CD4-positive, CD25-positive, alpha-beta regulatory T cell (primary cell): ENCODE measurements at regions not wholly inside any gene's neighbourhood (a gene's known extent, or its start where the extent isn't known, plus 50 kb on each side); places are given as distances from the start of the nearest gene placed in this dataset.

Experiments
- ATAC-seq, 2 donors: fragments of 150-1000 bp; cut with Tn5 transposase; one replicate each; pipeline ENCODE4 v1.10.0; 2021; ENCODE audit warnings: low read depth in 2 of 2, moderate number of reproducible peaks in 2 of 2, moderate library complexity in 1 of 2
- DNase-seq, 3 donors: peaks; one replicate each; pipeline versions ENCODE4 v3.0.0 to v3.0.0-alpha.2; 2012 to 2022; ENCODE audit warnings: mixed read lengths in 1 of 3
- H3K27ac ChIP-seq: one replicate; pipeline ENCODE4 v1.7.0; 2013; ENCODE audit warnings: mild to moderate bottlenecking, low read length; ENCODE audit not compliant: insufficient read depth, poor library complexity, severe bottlenecking
- H3K27me3 ChIP-seq: one replicate; pipeline ENCODE4 v1.7.0; 2013; ENCODE audit warnings: low read length; ENCODE audit not compliant: control insufficient read depth, insufficient read depth
- H3K36me3 ChIP-seq: one replicate; pipeline ENCODE4 v1.7.0; 2013; ENCODE audit warnings: mild to moderate bottlenecking, low read length, moderate library complexity; ENCODE audit not compliant: control insufficient read depth, insufficient read depth
- H3K4me1 ChIP-seq: 2 replicates; pipeline ENCODE4 v1.7.0; 2013; ENCODE audit warnings: mild to moderate bottlenecking, low read length; ENCODE audit not compliant: insufficient read depth, control insufficient read depth, poor library complexity, severe bottlenecking
- H3K4me3 ChIP-seq: one replicate; pipeline ENCODE4 v1.7.0; 2013; ENCODE audit warnings: low read depth, mild to moderate bottlenecking, low read length, moderate library complexity
- H3K9me3 ChIP-seq, 2 experiments: 1 replicate in 1 of 2; 2 replicates in 1 of 2; pipeline ENCODE4 v1.7.0; 2013; ENCODE audit warnings: low read length in 2 of 2, mild to moderate bottlenecking in 1 of 2, moderate library complexity in 1 of 2; ENCODE audit not compliant: control insufficient read depth in 2 of 2
- H3K27ac Mint-ChIP-seq, 3 donors: one replicate each; pipeline ENCODE4 v1.8.0; 2020 to 2022; ENCODE audit warnings: mild to moderate bottlenecking in 3 of 3, mixed read lengths in 3 of 3, moderate library complexity in 2 of 3
- H3K27me3 Mint-ChIP-seq: one replicate; pipeline ENCODE4 v1.8.0; 2022; ENCODE audit warnings: mild to moderate bottlenecking, mixed read lengths
- H3K36me3 Mint-ChIP-seq: one replicate; pipeline ENCODE4 v1.8.0; 2020; ENCODE audit warnings: mixed read lengths
- H3K4me1 Mint-ChIP-seq, 4 donors: one replicate each; pipeline ENCODE4 v1.8.0; 2020 to 2022; ENCODE audit warnings: mixed read lengths in 4 of 4, mild to moderate bottlenecking in 1 of 4
- H3K4me3 Mint-ChIP-seq, 4 donors: one replicate each; pipeline ENCODE4 v1.8.0; 2020 to 2022; ENCODE audit warnings: mild to moderate bottlenecking in 4 of 4, mixed read lengths in 4 of 4, moderate library complexity in 3 of 4
- H3K9me3 Mint-ChIP-seq, 7 donors: one replicate each; pipeline ENCODE4 v1.8.0; 2020 to 2022; ENCODE audit warnings: mixed read lengths in 7 of 7, mild to moderate bottlenecking in 3 of 7, moderate library complexity in 2 of 7

DNA sequence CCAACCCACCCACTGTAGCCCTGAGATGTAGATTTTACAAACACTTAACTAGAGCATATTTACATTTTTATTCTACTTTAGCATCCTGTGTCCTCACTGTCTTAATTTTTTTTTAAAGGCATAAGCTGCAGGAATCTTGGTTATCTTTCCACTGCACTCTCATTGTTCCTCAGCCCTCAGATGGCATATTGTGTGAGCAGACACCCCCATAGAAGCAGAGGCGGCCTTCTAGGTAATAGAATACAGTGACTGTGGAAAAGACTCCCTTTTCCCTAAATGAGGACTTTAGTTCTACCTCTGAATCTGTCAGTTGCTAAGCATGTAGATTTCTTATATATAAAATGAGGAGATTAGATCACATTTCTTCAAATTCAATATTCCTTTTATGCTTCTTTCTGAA is 543.5 kb upstream of the SPHKAP start:
- Histone ChIP-seq H3K4me3 (no peak overlapping the region), H3K27ac (no peak overlapping the region), H3K4me1 (no peaks in the 10 kb centered on the region), H3K9me3 (no peaks in the 10 kb centered on the region), H3K27me3 (no peaks in the 10 kb centered on the region), H3K36me3 (no peaks in the 10 kb centered on the region)
- Mint-ChIP-seq H3K9me3 (peaks cover 0 to 15% (median 1%) of the 10 kb centered on the region in 7 donors), H3K4me3 (no peak overlapping the region), H3K27me3 (no peaks in the 10 kb centered on the region), H3K27ac (no peak overlapping the region), H3K4me1 (no peaks in the 10 kb centered on the region), H3K36me3 (no peaks in the 10 kb centered on the region)
- ATAC-seq (no peak), DNase-seq (no peak)

DNA sequence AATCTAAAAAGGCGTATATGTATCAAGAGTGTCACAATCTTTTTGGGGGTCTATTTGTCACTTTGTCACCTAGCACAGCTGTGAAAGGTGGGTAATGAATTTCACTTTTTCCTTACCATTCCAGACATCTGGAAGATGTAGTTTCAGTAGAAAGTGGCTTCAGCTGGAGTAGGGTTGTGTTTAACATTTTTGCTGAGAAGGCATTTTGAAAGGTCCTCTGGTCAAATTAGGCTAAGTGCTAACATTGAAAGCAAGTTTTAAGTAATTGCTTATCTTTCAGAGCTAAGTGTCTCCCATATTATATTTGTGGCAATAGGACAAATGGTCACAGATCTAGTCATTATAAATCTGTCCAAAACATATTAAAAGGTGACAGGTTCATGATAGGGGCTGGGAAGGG is 542.1 kb upstream of the SPHKAP start:
- no peak overlapping the region for H3K4me3 Mint-ChIP-seq

DNA sequence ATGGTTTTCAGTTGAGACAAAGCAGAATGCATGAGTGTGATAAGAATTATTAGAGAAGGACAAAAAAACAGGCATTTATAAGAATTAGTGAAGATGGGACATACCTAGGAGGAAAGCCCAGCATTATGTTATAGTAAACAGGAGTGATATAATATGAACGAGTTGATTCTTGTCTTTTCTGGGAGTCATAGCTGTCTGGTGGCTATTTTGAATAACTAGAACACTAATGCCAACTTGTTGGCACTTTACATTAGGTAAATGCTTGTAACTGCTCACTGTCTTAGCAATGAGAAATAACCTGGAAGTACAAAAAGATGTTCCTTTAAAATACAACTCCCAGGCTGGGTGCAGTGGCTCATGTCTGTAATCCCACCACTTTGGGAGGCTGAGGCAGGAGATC is 540.8 kb upstream of the SPHKAP start:
- no peak overlapping the region for H3K4me3 Mint-ChIP-seq
- Histone ChIP-seq H3K36me3 (no peaks in the 10 kb centered on the region), H3K4me1 (no peaks in the 10 kb centered on the region), H3K4me3 (no peak overlapping the region), H3K9me3 (no peaks in the 10 kb centered on the region), H3K27ac (no peak overlapping the region), H3K27me3 (no peaks in the 10 kb centered on the region)
- DNase-seq (no peak), ATAC-seq (no peak)
- H3K36me3 Mint-ChIP-seq, result no peaks in the 10 kb centered on the region
- H3K27ac Mint-ChIP-seq, result no peak overlapping the region
- H3K27me3 Mint-ChIP-seq, result no peaks in the 10 kb centered on the region
- H3K4me1 Mint-ChIP-seq, result no peaks in the 10 kb centered on the region
- peaks cover 0 to 9% (median 0%) of the 10 kb centered on the region in 7 donors for H3K9me3 Mint-ChIP-seq

More for the DNA sequence above, 542.1 kb upstream of the SPHKAP start:
- Histone ChIP-seq H3K4me3 (no peak overlapping the region), H3K36me3 (no peaks in the 10 kb centered on the region), H3K4me1 (no peaks in the 10 kb centered on the region), H3K27me3 (no peaks in the 10 kb centered on the region), H3K9me3 (no peaks in the 10 kb centered on the region), H3K27ac (no peak overlapping the region)
- ATAC-seq, result no peak
- no peaks in the 10 kb centered on the region for H3K36me3 Mint-ChIP-seq
- DNase-seq, result no peak
- H3K27ac Mint-ChIP-seq, result no peak overlapping the region
- H3K4me1 Mint-ChIP-seq, result no peaks in the 10 kb centered on the region
- peaks cover 0 to 15% (median 1%) of the 10 kb centered on the region in 7 donors for H3K9me3 Mint-ChIP-seq
- H3K27me3 Mint-ChIP-seq, result no peaks in the 10 kb centered on the region

DNA sequence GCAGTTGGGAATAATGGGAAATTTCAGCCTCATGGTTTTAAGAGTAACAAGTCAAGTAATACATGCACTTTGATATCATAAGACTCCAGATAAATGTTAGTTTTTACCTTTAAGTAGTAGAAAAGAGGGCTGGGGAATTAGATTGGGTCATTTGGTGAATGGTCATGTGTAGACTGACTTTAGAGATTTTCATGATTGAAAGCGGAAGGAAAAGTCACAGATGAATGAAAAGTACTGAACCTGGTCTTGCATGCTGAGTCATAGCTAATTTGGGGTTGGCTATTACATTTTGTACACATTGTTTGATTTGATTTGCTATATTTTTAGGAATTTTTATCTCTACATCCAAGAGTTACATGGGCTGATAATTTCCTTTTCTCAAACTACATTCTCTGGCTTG is 539.4 kb upstream of the SPHKAP start:
- ATAC-seq, result no peak
- H3K36me3 ChIP-seq, result no peaks in the 10 kb centered on the region
- no peak overlapping the region for H3K27ac Mint-ChIP-seq
- H3K4me3 ChIP-seq, result no peak overlapping the region
- no peak overlapping the region for H3K27ac ChIP-seq
- no peaks in the 10 kb centered on the region for H3K36me3 Mint-ChIP-seq
- peaks cover 0 to 7% (median 2%) of the 10 kb centered on the region in 7 donors for H3K9me3 Mint-ChIP-seq
- no peak for DNase-seq
- H3K4me3 Mint-ChIP-seq, result no peak overlapping the region
- H3K4me1 ChIP-seq, result no peaks in the 10 kb centered on the region
- H3K27me3 Mint-ChIP-seq, result no peaks in the 10 kb centered on the region
- no peaks in the 10 kb centered on the region for H3K4me1 Mint-ChIP-seq
- H3K27me3 ChIP-seq, result no peaks in the 10 kb centered on the region
- H3K9me3 ChIP-seq, result no peaks in the 10 kb centered on the region

DNA sequence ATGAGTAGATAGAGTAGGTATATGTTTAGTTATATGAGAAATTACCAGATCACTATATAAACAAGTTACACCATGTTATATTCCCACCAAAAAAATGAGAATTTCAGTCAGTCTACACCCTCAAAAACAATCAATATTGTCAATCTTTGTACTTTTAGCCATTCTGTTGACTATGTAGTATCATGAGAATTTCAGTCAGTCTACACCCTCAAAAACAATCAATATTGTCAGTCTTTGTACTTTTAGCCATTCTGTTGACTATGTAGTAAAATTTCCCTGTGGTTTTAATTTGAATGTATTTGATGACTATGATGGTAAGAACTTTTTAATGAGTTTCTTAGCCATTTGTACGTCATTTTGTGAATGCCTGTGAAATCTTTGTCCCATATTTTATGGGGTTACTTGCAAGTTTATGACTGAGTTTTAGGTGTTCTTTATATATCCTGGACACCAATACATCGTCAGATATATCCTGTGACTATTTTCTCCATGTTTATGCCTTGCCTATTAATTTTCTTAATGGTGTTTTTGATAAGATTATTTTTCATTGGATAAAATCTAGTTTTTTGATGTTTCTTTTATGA is 528.4 kb upstream of the SPHKAP start:
- no peak for DNase-seq
- Mint-ChIP-seq H3K4me3 (no peak overlapping the region), H3K9me3 (peaks cover 0 to 19% (median 8%) of the 10 kb centered on the region in 7 donors)

DNA sequence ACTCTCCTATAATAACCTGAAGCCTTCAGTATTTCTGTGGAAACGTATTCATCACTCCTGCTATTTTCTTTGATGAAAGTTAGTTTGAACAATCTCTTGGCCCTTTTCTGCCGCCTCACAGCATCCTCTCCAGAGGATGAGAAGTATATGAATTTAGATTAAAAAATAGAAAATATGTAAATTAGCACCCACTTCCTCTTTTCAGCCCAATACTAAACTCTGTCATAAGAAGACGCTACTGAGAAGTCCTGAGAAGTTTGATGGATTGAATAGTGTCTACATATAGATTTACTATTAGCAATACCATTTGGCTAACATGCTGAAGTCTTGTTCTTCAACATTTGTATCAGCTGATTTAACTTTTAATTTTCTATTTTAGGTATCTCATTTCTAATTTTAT is 526.4 kb upstream of the SPHKAP start:
- Histone ChIP-seq H3K4me3 (no peak overlapping the region), H3K36me3 (no peaks in the 10 kb centered on the region), H3K27me3 (no peaks in the 10 kb centered on the region), H3K27ac (no peak overlapping the region), H3K9me3 (no peaks in the 10 kb centered on the region), H3K4me1 (no peaks in the 10 kb centered on the region)
- ATAC-seq, result no peak
- Mint-ChIP-seq H3K9me3 (peaks cover 0 to 11% (median 5%) of the 10 kb centered on the region in 7 donors), H3K4me1 (no peaks in the 10 kb centered on the region), H3K27me3 (no peaks in the 10 kb centered on the region), H3K4me3 (no peak overlapping the region), H3K36me3 (no peaks in the 10 kb centered on the region), H3K27ac (no peak overlapping the region)
- no peak for DNase-seq

More for the DNA sequence above, 528.4 kb upstream of the SPHKAP start:
- Mint-ChIP-seq H3K4me1 (no peaks in the 10 kb centered on the region), H3K27ac (no peak overlapping the region), H3K36me3 (no peaks in the 10 kb centered on the region), H3K27me3 (no peaks in the 10 kb centered on the region)
- Histone ChIP-seq H3K4me3 (no peak overlapping the region), H3K27me3 (no peaks in the 10 kb centered on the region), H3K36me3 (no peaks in the 10 kb centered on the region), H3K9me3 (no peaks in the 10 kb centered on the region), H3K4me1 (no peaks in the 10 kb centered on the region), H3K27ac (no peak overlapping the region)
- ATAC-seq, result no peak

DNA sequence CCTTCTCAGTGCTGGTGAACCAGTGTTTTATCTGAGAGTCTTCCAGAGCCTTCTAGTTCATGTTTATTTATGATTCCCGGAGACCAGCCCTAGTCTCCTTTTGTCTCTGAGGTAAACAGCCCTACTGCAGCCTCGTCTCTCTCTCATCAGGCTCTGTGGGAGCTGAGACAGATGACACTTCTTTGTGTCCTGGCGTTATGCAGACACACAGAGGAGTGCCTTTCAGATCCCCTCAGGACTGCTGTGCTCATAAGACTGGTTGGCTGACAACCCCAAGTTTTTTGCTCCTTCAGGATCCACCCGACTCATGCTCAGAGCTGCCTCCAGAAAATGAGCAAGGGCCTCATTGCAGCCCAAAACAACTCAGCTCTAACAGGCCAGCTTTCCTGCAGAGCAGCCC is 523.8 kb upstream of the SPHKAP start:
- H3K4me3 ChIP-seq, result no peak overlapping the region
- no peaks in the 10 kb centered on the region for H3K4me1 ChIP-seq
- H3K27me3 ChIP-seq, result no peaks in the 10 kb centered on the region
- no peaks in the 10 kb centered on the region for H3K36me3 ChIP-seq
- no peak for DNase-seq
- Mint-ChIP-seq H3K27me3 (no peaks in the 10 kb centered on the region), H3K4me1 (no peaks in the 10 kb centered on the region), H3K27ac (no peak overlapping the region), H3K36me3 (no peaks in the 10 kb centered on the region), H3K4me3 (no peak overlapping the region), H3K9me3 (peaks cover 0 to 8% (median 6%) of the 10 kb centered on the region in 7 donors)
- ATAC-seq, result no peak
- H3K9me3 ChIP-seq, result no peaks in the 10 kb centered on the region
- H3K27ac ChIP-seq, result no peak overlapping the region

DNA sequence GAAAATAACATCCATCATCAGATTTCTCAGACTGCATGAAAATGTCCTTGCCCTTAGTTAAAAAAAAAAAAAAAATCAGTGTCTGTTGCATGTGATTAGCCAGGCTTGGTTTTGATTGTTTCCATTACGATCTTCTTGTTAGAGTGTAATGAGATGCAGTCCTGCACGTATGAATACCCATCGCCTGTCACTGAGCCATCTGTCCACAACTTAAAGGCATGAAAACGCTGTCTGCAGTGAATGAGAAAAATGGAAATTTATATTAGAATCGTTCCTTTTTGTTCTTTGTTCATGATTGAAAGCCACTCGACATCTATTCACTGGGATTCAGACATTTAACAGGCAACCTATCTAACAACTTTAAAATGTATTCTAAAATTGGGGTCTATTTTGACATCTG is 521.7 kb upstream of the SPHKAP start:
- no peak for ATAC-seq
- H3K4me1 ChIP-seq, result no peaks in the 10 kb centered on the region
- H3K27me3 ChIP-seq, result no peaks in the 10 kb centered on the region
- H3K9me3 ChIP-seq, result no peaks in the 10 kb centered on the region
- Mint-ChIP-seq H3K4me1 (no peaks in the 10 kb centered on the region), H3K4me3 (no peak overlapping the region), H3K36me3 (no peaks in the 10 kb centered on the region), H3K27me3 (no peaks in the 10 kb centered on the region), H3K27ac (no peak overlapping the region), H3K9me3 (peaks cover 0 to 6% (median 0%) of the 10 kb centered on the region in 7 donors)
- no peak overlapping the region for H3K4me3 ChIP-seq
- no peak for DNase-seq
- no peak overlapping the region for H3K27ac ChIP-seq
- H3K36me3 ChIP-seq, result no peaks in the 10 kb centered on the region
